ENCODE measurements at regions not wholly inside any gene's neighbourhood (a gene's known extent, or its start where the extent isn't known, plus 50 kb on each side); places are given as distances from the start of the nearest gene placed in this dataset.
"Not testable (repeated sequence)": the region's sequence is repeated elsewhere in the genome, so short reads cannot be mapped to it uniquely, and the experiment has no call there.

- DNase-seq (ENCODE audit: extremely low read depth in 1 of 2, low read depth in 1 of 2) = no peak
These were observed 87.5 kb upstream of the RBPJ start for GRCh38 chr4:26233350-26233749.

- DNase-seq (ENCODE audit: extremely low read depth in 1 of 2, low read depth in 1 of 2) = no peak
These were observed 85.3 kb upstream of the RBPJ start for GRCh38 chr4:26235500-26235899.

- DNase-seq (ENCODE audit: extremely low read depth in 1 of 2, low read depth in 1 of 2) = no peak
These were observed 82.9 kb upstream of the RBPJ start for GRCh38 chr4:26237916-26238315.

DNA sequence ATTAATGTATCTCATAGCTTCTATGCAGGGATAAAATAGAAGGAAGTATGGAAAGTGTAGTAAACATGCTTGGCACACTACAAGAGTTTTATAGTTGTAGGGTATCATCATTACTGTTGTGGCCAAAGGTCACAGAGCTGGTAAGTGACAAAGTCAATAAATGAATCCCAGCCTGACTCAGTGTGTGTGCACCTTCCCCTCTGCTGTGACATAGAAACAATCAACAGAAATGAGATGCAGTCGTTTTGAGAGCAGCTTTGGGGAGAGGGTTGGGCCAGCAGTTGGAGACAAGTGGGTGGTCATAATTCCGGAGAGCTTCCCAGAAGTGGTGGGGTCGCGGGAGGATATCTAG lies 82.4 kb upstream of the RBPJ start:
- no peak for DNase-seq (ENCODE audit: extremely low read depth in 1 of 2, low read depth in 1 of 2)

DNA sequence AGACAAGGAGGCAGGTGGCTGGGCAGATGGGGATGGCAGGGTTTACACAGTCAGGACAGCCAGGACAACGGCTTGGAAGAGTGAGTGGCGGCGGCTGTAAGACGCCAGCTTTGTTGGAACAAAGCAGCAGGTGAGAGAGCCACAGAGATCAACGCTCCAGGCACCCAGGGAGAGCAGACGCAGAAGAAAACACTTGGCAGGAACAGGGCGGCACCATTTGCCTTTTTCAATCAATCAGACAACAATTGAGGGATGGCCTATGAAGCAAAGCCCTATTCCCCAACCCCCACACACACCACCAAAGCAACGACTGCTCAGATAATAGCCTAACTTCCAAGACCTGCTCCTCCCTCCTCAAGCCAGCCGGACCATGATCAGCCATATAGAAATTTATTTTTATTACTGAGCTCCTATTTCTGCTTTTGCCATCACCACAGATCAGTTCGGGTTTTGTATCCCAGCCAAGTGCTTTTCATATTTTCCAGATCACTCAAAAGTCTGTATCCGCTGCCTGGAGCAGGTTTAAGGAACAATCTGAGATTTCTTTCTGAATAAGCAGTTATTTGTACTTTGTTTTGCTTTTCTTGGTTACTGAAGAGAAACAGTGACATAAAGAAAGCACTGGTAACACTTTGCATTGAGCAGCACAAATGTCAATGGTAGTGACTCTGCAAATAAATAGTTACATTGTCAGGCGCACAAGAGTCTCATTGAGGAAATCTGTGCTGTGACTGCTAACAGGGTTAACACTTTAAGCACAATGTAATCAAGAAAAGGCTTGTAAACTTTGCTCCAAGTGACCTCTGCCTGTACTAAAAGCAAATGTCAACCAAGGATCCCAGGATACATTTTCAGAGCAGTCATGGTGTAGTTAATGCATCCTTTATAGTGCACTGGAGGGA lies 81.8 kb upstream of the RBPJ start:
- no peak for DNase-seq (ENCODE audit: extremely low read depth in 1 of 2, low read depth in 1 of 2)

DNA sequence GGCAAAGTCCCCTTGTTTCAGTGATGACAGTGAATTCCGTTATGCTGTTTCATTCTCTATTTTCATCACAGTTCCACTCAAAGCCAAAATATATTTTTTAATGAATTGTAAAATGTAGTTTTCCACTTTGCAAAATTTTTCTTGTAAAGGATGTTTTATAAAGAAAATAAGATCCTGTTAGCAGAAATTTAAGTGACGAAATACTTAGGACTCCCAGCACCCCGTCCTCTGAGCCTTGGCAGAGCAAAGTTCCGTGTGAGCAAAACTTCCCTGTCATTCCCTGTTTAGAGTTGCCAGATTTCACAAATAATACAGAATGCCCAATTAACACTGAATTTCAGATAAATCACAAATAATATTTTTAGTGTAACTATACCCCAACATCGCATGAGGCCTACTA lies 81.0 kb upstream of the RBPJ start:
- no peak for DNase-seq (ENCODE audit: extremely low read depth in 1 of 2, low read depth in 1 of 2)

DNA sequence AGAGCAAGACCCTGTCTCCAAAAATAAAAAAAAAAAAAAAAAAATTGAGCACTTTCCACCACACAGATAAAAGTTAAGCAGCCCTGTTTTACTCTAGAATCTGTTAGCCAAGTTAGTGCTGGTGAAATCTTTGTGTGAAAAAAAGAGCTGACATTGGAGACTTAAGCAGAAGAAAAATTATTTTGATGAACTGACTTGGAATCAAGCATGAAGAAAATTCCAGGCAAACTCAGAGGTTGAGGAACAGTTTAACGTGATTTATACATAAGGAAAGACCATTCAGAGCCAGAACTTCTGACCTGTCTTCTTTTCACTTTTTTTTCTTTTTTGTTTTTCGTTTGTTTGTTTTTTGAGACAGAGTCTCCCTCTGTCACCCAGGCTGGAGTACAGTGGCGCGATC lies 79.6 kb upstream of the RBPJ start:
- no peak for DNase-seq (ENCODE audit: extremely low read depth in 1 of 2, low read depth in 1 of 2)

- DNase-seq (ENCODE audit: extremely low read depth in 1 of 2, low read depth in 1 of 2) = no peak
These were observed 78.4 kb upstream of the RBPJ start for GRCh38 chr4:26242451-26242850.

- not testable (repeated sequence) for DNase-seq (ENCODE audit: extremely low read depth in 1 of 2, low read depth in 1 of 2)
These were observed 76.7 kb upstream of the RBPJ start for GRCh38 chr4:26244138-26244537.

GRCh38 chr4:26248647-26249046 lies 72.2 kb upstream of the RBPJ start:
- no peak for DNase-seq (ENCODE audit: extremely low read depth in 1 of 2, low read depth in 1 of 2)

- no peak for DNase-seq (ENCODE audit: extremely low read depth in 1 of 2, low read depth in 1 of 2)
These were observed 68.3 kb upstream of the RBPJ start for GRCh38 chr4:26252349-26253025.

GRCh38 chr4:26253968-26254367 lies 66.8 kb upstream of the RBPJ start:
- DNase-seq (ENCODE audit: extremely low read depth in 1 of 2, low read depth in 1 of 2) = no peak

GRCh38 chr4:26255989-26256388 lies 64.8 kb upstream of the RBPJ start:
- no peak for DNase-seq (ENCODE audit: extremely low read depth in 1 of 2, low read depth in 1 of 2)

GRCh38 chr4:26257444-26257843 lies 63.4 kb upstream of the RBPJ start:
- not testable (repeated sequence) for DNase-seq (ENCODE audit: extremely low read depth in 1 of 2, low read depth in 1 of 2)

DNA sequence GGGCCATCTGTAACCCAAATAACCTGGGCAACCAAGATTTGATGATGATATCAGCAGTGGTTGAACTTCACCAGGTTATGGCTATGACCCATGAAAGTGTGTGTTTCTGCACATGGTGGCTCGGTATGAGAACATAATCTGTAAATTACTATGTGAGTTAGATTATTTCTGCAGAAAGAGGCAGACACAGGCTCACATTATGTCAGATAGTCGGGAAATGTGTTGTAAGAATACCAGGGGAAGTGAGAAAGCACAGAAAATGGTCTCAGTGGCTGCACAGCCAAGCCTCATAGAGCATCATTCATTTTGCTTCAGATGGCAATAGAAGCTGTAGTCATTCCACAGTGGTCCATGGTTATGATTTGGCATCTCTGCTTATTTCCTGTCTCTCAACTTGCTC lies 63.0 kb upstream of the RBPJ start:
- no peak for DNase-seq (ENCODE audit: extremely low read depth in 1 of 2, low read depth in 1 of 2)

DNA sequence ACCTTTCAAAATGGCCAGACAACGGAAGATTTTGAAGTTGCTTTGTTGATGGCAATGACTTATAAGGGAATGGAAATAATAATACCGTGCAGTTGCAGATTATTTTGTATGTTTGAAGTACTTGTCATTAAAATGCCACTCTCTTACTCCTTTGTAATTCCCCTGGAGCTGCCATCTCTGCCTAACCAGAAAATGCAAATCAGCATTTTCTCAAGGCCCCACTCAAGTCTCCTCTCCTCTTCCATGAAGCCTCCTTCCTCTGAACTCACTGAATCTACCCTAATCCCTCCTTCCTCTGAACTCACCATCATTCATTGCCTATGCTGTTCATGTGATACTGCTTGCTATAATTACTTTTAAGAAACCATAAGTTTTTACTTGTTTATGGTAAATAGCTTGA lies 60.2 kb upstream of the RBPJ start:
- DNase-seq (ENCODE audit: extremely low read depth in 1 of 2, low read depth in 1 of 2) = no peak

GRCh38 chr4:26261405-26261804 lies 59.4 kb upstream of the RBPJ start:
- DNase-seq (ENCODE audit: extremely low read depth in 1 of 2, low read depth in 1 of 2) = no peak

GRCh38 chr4:26263165-26263564 lies 57.6 kb upstream of the RBPJ start:
- no peak for DNase-seq (ENCODE audit: extremely low read depth in 1 of 2, low read depth in 1 of 2)

DNA sequence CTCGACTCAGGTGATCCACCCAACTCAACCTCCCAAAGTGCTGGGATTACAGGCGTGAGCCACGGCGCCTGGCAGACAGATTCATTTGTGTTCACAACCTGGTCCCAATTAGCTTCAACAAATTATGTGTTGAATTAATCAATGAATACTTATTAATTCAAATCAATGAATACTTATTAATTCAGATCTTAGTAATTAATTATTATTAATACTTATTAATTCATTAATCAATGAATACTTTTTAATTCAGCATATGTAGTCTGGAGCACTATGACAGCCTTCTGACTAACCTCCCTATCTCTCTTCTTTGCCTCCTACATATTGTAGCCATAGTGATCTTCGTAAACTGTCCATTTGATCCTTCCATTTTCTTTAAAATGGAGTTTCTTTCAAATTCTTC lies 56.7 kb upstream of the RBPJ start:
- DNase-seq (ENCODE audit: extremely low read depth in 1 of 2, low read depth in 1 of 2) = no peak

- DNase-seq (ENCODE audit: extremely low read depth in 1 of 2, low read depth in 1 of 2) = no peak
These were observed 53.7 kb upstream of the RBPJ start for GRCh38 chr4:26267087-26267486.

DNA sequence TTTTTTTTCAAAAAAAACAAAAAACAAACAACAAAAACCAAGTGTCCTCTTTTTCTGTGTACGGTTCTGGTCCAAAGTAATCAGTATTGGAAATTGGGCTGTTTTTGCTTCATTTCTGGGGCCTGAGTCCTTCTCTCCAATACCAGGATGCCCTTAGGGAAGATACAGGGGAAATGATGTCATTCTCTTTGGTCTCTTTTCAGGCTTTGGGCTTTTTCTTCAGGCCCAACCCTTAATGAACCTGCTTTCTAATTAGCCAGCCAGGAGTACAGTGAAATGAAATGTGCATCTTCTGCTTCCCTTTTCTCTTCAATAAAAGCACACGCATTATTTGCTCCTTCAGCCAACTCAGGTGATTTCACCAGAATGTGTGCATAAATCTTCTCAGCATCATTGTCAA lies 52.6 kb upstream of the RBPJ start:
- no peak for DNase-seq (ENCODE audit: extremely low read depth in 1 of 2, low read depth in 1 of 2)

GRCh38 chr4:26269038-26269437 lies 51.8 kb upstream of the RBPJ start:
- no peak for DNase-seq (ENCODE audit: extremely low read depth in 1 of 2, low read depth in 1 of 2)

Data from activated CD8-positive, alpha-beta memory T cell treated with anti-CD3 and anti-CD28 coated beads for 1 hour (primary cell).